ENCODE measurements at regions not wholly inside any gene's neighbourhood (a gene's known extent, or its start where the extent isn't known, plus 50 kb on each side); places are given as distances from the start of the nearest gene placed in this dataset.

DNA sequence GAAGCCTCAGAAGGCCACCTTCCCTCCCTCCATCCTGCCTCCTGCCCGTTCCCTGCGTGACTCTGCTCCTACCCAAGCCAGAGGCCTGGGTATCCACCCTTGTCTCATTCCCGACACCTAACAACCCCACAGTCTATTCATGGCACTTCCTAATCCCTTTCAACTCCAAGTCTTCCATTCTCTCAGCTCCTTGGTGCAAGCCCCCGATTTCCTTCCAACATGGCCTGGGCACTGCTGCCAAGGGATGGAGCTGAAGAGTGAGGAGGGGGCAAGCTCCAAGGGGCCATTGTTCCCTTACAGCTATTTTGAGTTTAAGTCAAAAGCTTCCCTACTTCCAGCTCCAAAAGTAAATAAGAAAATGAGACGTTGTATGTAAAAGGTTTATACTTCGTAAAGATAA is 84.8 kb upstream of the ASB18 start:
- no peak for TF ChIP-seq EZH2 (IDR thresholded peaks at IDR 0.05; ENCODE audit: low read length, missing control alignments)
- TF ChIP-seq, protein P1, sequence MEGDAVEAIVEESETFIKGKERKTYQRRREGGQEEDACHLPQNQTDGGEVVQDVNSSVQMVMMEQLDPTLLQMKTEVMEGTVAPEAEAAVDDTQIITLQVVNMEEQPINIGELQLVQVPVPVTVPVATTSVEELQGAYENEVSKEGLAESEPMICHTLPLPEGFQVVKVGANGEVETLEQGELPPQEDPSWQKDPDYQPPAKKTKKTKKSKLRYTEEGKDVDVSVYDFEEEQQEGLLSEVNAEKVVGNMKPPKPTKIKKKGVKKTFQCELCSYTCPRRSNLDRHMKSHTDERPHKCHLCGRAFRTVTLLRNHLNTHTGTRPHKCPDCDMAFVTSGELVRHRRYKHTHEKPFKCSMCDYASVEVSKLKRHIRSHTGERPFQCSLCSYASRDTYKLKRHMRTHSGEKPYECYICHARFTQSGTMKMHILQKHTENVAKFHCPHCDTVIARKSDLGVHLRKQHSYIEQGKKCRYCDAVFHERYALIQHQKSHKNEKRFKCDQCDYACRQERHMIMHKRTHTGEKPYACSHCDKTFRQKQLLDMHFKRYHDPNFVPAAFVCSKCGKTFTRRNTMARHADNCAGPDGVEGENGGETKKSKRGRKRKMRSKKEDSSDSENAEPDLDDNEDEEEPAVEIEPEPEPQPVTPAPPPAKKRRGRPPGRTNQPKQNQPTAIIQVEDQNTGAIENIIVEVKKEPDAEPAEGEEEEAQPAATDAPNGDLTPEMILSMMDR (conservative IDR thresholded peaks at IDR 0.05 in 1 of 2, IDR thresholded peaks at IDR 0.05 in 1 of 2; ENCODE audit: low read depth in 1 of 2, low read length in 2 of 2) = no peak

All from fibroblast of lung (primary cell).